HG03460 (cell line): ENCODE measurements at regions not wholly inside any gene's neighbourhood (a gene's known extent, or its start where the extent isn't known, plus 50 kb on each side); places are given as distances from the start of the nearest gene placed in this dataset.

ENCODE experiments used
- ATAC-seq: cut with Tn5 transposase; IDR thresholded peaks from one replicate; pipeline ENCODE4 v1.9.1; 2021; ENCODE audit not compliant: unreplicated experiment

- no peak for ATAC-seq
Measured at GRCh38 chr14:84001023-84001422, 1528.9 kb upstream of the FLRT2 start.

- ATAC-seq, result no peak
Measured at GRCh38 chr14:84003346-84003745, 1526.6 kb upstream of the FLRT2 start.

- ATAC-seq, result no peak
Measured at GRCh38 chr14:84006643-84007155, 1523.2 kb upstream of the FLRT2 start.

- no peak for ATAC-seq
Measured at GRCh38 chr14:84013424-84013823, 1516.5 kb upstream of the FLRT2 start.

GRCh38 chr14:84017495-84017894, 1512.4 kb upstream of the FLRT2 start:
- no peak for ATAC-seq

- ATAC-seq, result no peak
Measured at GRCh38 chr14:84021433-84021832, 1508.5 kb upstream of the FLRT2 start.

- no peak for ATAC-seq
Measured at GRCh38 chr14:84024231-84024820, 1505.6 kb upstream of the FLRT2 start.

- no peak for ATAC-seq
Measured at GRCh38 chr14:84025106-84026012, 1504.6 kb upstream of the FLRT2 start.

- ATAC-seq, result no peak
Measured at GRCh38 chr14:84027351-84027750, 1502.6 kb upstream of the FLRT2 start.

GRCh38 chr14:84028080-84028604, 1501.8 kb upstream of the FLRT2 start:
- ATAC-seq, result no peak

- no peak for ATAC-seq
Measured at GRCh38 chr14:84029246-84029645, 1500.7 kb upstream of the FLRT2 start.

GRCh38 chr14:84029720-84030119, 1500.2 kb upstream of the FLRT2 start:
- ATAC-seq, result no peak

- no peak for ATAC-seq
Measured at GRCh38 chr14:84036840-84037239, 1493.1 kb upstream of the FLRT2 start.

- no peak for ATAC-seq
Measured at GRCh38 chr14:84037593-84037992, 1492.4 kb upstream of the FLRT2 start.

GRCh38 chr14:84040101-84040500, 1489.8 kb upstream of the FLRT2 start:
- no peak for ATAC-seq

- no peak for ATAC-seq
Measured at GRCh38 chr14:84041421-84041820, 1488.5 kb upstream of the FLRT2 start.

GRCh38 chr14:84042992-84043391, 1487.0 kb upstream of the FLRT2 start:
- no peak for ATAC-seq

- ATAC-seq, result no peak
Measured at GRCh38 chr14:84064316-84065125, 1465.4 kb upstream of the FLRT2 start.

GRCh38 chr14:84065811-84066210, 1464.1 kb upstream of the FLRT2 start:
- ATAC-seq, result no peak

- no peak for ATAC-seq
Measured at GRCh38 chr14:84068288-84068687, 1461.7 kb upstream of the FLRT2 start.

GRCh38 chr14:84071061-84071460, 1458.9 kb upstream of the FLRT2 start:
- no peak for ATAC-seq
